ENCODE measurements at regions not wholly inside any gene's neighbourhood (a gene's known extent, or its start where the extent isn't known, plus 50 kb on each side); places are given as distances from the start of the nearest gene placed in this dataset.

- H3K27ac Mint-ChIP-seq, result no peak overlapping the region
- no peak overlapping the region for H3K4me3 Mint-ChIP-seq
- no peaks in the 10 kb centered on the region for H3K9me3 ChIP-seq (ENCODE audit: control insufficient read depth, insufficient read depth, low read length)
- H3K4me1 ChIP-seq (ENCODE audit: control insufficient read depth, insufficient read depth, low read length), result no peaks in the 10 kb centered on the region
- no peak overlapping the region for H3K27ac ChIP-seq (ENCODE audit: low read length)
- H3K27me3 Mint-ChIP-seq (ENCODE audit: low read depth in 2 of 2), result peaks cover 0 to 3% of the 10 kb centered on the region in 2 donors
- no peaks in the 10 kb centered on the region for H3K36me3 Mint-ChIP-seq
- intact Hi-C loops (cut with micrococcal nuclease), result no loop called here
- H3K4me3 ChIP-seq (ENCODE audit: low read length), result no peak overlapping the region
- no peak for TF ChIP-seq CTCF (IDR thresholded peaks at IDR 0.05)
- ATAC-seq (no peak), DNase-seq (no peak)
- no peaks in the 10 kb centered on the region for H3K9me3 Mint-ChIP-seq
- WGBS (ENCODE audit: insufficient coverage), result 85% methylated on average over 3 of the region's 5 CpGs
- no peaks in the 10 kb centered on the region for H3K4me1 Mint-ChIP-seq
- H3K27me3 ChIP-seq (ENCODE audit: control insufficient read depth, insufficient read depth, low read length), result no peaks in the 10 kb centered on the region
- no peaks in the 10 kb centered on the region for H3K36me3 ChIP-seq (ENCODE audit: control insufficient read depth, insufficient read depth, low read length)
These were observed 195.2 kb downstream of the MDFIC start for GRCh38 chr7:115116773-115117715.

GRCh38 chr7:115113776-115114175 lies 191.9 kb downstream of the MDFIC start:
- intact Hi-C loops (cut with micrococcal nuclease), result no loop called here
- 96% methylated on average over 2 of the region's 3 CpGs for WGBS (ENCODE audit: insufficient coverage)
- no peak for DNase-seq

GRCh38 chr7:115113131-115113530 lies 191.2 kb downstream of the MDFIC start:
- Histone ChIP-seq H3K27ac (ENCODE audit: low read length) (no peak overlapping the region), H3K36me3 (ENCODE audit: control insufficient read depth, insufficient read depth, low read length) (no peaks in the 10 kb centered on the region), H3K27me3 (ENCODE audit: control insufficient read depth, insufficient read depth, low read length) (no peaks in the 10 kb centered on the region), H3K9me3 (ENCODE audit: control insufficient read depth, insufficient read depth, low read length) (no peaks in the 10 kb centered on the region), H3K4me3 (ENCODE audit: low read length) (no peak overlapping the region), H3K4me1 (ENCODE audit: control insufficient read depth, insufficient read depth, low read length) (no peaks in the 10 kb centered on the region)
- Mint-ChIP-seq H3K4me3 (no peak overlapping the region), H3K9me3 (no peaks in the 10 kb centered on the region), H3K27ac (no peak overlapping the region), H3K4me1 (no peaks in the 10 kb centered on the region), H3K27me3 (ENCODE audit: low read depth in 2 of 2) (peaks cover 0 to 3% of the 10 kb centered on the region in 2 donors), H3K36me3 (no peaks in the 10 kb centered on the region)
- WGBS (ENCODE audit: insufficient coverage), result 100% methylated on average over 1 of the region's 3 CpGs
- DNase-seq (no peak), ATAC-seq (no peak)
- TF ChIP-seq CTCF (IDR thresholded peaks at IDR 0.05), result no peak
- intact Hi-C loops (cut with micrococcal nuclease), result no loop called here

More at GRCh38 chr7:115113776-115114175, 191.9 kb downstream of the MDFIC start:
- Mint-ChIP-seq H3K9me3 (no peaks in the 10 kb centered on the region), H3K4me3 (no peak overlapping the region), H3K36me3 (no peaks in the 10 kb centered on the region), H3K27me3 (ENCODE audit: low read depth in 2 of 2) (peaks cover 0 to 3% of the 10 kb centered on the region in 2 donors), H3K4me1 (no peaks in the 10 kb centered on the region), H3K27ac (no peak overlapping the region)
- no peak for ATAC-seq
- H3K27me3 ChIP-seq (ENCODE audit: control insufficient read depth, insufficient read depth, low read length), result no peaks in the 10 kb centered on the region
- no peak overlapping the region for H3K27ac ChIP-seq (ENCODE audit: low read length)
- no peak overlapping the region for H3K4me3 ChIP-seq (ENCODE audit: low read length)
- no peak for TF ChIP-seq CTCF (IDR thresholded peaks at IDR 0.05)
- H3K36me3 ChIP-seq (ENCODE audit: control insufficient read depth, insufficient read depth, low read length), result no peaks in the 10 kb centered on the region
- no peaks in the 10 kb centered on the region for H3K4me1 ChIP-seq (ENCODE audit: control insufficient read depth, insufficient read depth, low read length)
- H3K9me3 ChIP-seq (ENCODE audit: control insufficient read depth, insufficient read depth, low read length), result no peaks in the 10 kb centered on the region

Data from natural killer cell (primary cell).